ENCODE measurements at regions not wholly inside any gene's neighbourhood (a gene's known extent, or its start where the extent isn't known, plus 50 kb on each side); places are given as distances from the start of the nearest gene placed in this dataset.

- no peak for TF ChIP-seq CTCF (IDR thresholded peaks at IDR 0.05)
- TF ChIP-seq EZH2phosphoT487 (IDR thresholded peaks at IDR 0.05) = no peak
Measured at GRCh38 chr3:159853506-159853864, 135.2 kb upstream of the IL12A start.
